ENCODE measurements at regions not wholly inside any gene's neighbourhood (a gene's known extent, or its start where the extent isn't known, plus 50 kb on each side); places are given as distances from the start of the nearest gene placed in this dataset.

DNA sequence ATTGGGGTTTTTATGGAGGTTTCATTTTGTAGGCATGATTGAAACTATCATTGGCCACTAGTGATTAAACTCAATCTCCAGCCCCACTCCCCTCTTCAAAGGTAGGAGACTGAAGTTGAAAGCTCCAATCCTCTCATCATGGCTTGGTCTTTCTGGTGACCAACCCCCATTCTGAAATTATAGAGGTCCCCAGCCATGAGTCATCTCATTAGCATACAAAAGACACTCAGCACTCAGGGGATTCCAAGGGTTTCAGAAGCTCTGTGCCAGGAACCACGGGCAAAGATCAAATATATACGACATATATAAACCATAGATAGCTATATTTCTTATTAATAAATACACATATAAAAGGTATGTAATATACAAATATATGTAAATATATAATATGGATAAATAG, 256.0 kb upstream of the POU3F3 start:
- Histone ChIP-seq H3K4me1 (ENCODE audit: insufficient read depth, low read length) (no peaks in the 10 kb centered on the region), H3K27ac (ENCODE audit: low read depth, low read length) (no peak overlapping the region), H3K9me3 (ENCODE audit: insufficient read depth, low read depth, low read length) (peaks cover 7% of the 10 kb centered on the region), H3K27me3 (ENCODE audit: insufficient read depth, low read length) (no peaks in the 10 kb centered on the region), H3K9ac (ENCODE audit: low read depth, low read length) (no peak overlapping the region), H3K4me3 (ENCODE audit: low read length) (no peak overlapping the region), H3K36me3 (ENCODE audit: insufficient read depth, low read length) (no peaks in the 10 kb centered on the region)
- WGBS = no CpG with 5 or more reads among the region's 2 CpGs

DNA sequence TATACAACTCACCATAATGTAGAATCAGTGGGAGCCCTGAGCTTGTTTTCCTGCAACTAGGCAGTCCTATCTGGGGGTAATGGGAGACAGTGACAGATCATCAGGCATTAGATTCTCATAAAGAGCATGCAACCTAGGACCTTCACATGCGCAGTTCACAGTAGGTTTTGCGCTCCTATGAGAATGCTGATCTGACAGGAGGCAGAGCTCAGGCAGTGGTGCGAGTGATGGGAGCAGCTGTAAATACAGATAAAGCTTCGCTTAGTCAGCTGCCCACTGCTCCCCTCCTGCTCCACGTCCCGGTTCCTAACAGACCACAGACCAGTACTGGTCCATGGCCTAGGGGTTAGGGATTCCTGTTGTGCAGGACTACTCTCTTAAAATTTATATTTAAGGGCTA, 255.3 kb upstream of the POU3F3 start:
- WGBS = 96% methylated on average over 6 of the region's 6 CpGs
- Histone ChIP-seq H3K4me1 (ENCODE audit: insufficient read depth, low read length) (no peaks in the 10 kb centered on the region), H3K9ac (ENCODE audit: low read depth, low read length) (no peak overlapping the region)

DNA sequence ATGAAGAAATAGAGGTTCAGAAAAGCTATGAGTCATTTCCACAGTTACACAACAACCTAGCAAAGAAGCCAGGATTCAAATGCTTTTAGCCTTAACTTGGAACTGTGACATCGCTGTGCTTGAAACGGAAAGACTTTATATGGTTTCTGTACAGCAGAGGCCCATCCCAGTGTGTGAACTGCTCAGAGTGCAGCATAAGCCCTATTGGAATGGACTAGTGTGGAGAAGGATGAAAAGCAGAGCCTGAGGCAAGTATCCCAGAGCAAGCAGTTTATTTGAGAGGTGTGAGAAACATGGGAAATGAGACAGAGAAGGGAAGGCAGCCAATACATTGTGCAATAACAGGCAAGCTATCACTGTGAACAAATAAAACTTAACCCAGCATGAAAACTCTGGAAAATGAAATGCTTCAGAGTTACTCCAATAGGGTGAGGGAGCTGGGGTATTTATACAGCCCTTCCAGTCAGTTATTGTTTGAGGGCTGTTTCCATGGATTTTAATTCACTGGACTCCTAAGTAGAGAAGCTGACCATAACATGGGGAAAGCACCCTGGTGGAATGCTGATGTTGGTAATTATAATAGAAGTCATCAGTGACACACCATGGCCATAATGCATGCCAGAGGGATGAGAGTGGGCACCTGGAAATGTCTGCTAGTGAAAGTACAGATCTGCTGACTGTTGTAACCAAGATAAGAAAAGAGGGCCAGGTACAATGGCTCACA, 254.0 kb upstream of the POU3F3 start:
- 97% methylated on average over 2 of the region's 2 CpGs for WGBS
- H3K9ac ChIP-seq (ENCODE audit: low read depth, low read length) = no peak overlapping the region
- no peak overlapping the region for H3K4me3 ChIP-seq (ENCODE audit: low read length)
- H3K9me3 ChIP-seq (ENCODE audit: insufficient read depth, low read depth, low read length) = peaks cover 14% of the 10 kb centered on the region
- no peak overlapping the region for H3K27ac ChIP-seq (ENCODE audit: low read depth, low read length)
- H3K36me3 ChIP-seq (ENCODE audit: insufficient read depth, low read length) = no peaks in the 10 kb centered on the region
- H3K4me1 ChIP-seq (ENCODE audit: insufficient read depth, low read length) = no peaks in the 10 kb centered on the region
- H3K27me3 ChIP-seq (ENCODE audit: insufficient read depth, low read length) = no peaks in the 10 kb centered on the region

More for the DNA sequence above, 255.3 kb upstream of the POU3F3 start:
- Histone ChIP-seq H3K4me3 (ENCODE audit: low read length) (no peak overlapping the region), H3K9me3 (ENCODE audit: insufficient read depth, low read depth, low read length) (peaks cover 7% of the 10 kb centered on the region), H3K36me3 (ENCODE audit: insufficient read depth, low read length) (no peaks in the 10 kb centered on the region), H3K27ac (ENCODE audit: low read depth, low read length) (no peak overlapping the region), H3K27me3 (ENCODE audit: insufficient read depth, low read length) (no peaks in the 10 kb centered on the region)

DNA sequence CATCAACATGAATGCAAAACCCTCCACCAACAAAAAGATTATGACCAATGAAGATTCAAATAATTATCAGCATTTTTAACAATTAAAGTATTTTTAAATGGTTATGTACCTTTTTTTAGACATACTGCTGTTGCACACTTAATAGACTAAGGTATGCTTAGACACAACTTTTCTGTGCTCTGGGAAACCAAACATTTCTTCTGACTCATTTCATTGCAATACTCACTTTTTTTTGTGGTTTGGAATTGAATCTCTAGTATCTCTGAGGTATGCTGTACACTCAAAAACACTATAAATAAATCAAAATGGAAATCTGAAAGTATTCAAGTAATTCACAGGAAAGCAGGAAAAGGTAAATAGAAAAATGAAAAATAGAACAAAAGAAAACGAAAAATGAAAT, 247.9 kb upstream of the POU3F3 start:
- 100% methylated on average over 1 of the region's 1 CpG for WGBS
- no peaks in the 10 kb centered on the region for H3K4me1 ChIP-seq (ENCODE audit: insufficient read depth, low read length)

DNA sequence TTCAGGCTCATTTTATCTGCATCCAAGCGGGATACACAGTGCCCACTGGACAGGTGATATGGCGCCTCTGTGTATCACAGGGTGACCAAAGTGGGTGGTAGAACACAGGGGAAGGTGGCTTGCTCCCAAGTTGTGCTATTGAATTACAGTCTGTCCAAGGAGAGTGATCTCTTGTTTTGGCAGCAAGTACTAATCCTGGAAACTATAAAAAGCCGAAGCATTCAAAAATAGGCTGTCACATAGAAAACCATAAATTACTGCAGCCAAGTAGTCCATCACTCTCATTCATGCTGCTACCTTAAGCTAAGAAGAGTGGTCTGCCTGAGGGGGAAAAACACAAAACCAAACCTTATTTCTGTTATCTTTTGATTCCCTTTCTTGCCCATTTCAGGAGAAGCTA, 237.1 kb upstream of the POU3F3 start:
- Histone ChIP-seq H3K36me3 (ENCODE audit: insufficient read depth, low read length) (no peaks in the 10 kb centered on the region), H3K27ac (ENCODE audit: low read depth, low read length) (no peak overlapping the region), H3K27me3 (ENCODE audit: insufficient read depth, low read length) (no peaks in the 10 kb centered on the region), H3K4me3 (ENCODE audit: low read length) (no peak overlapping the region), H3K9ac (ENCODE audit: low read depth, low read length) (no peak overlapping the region), H3K4me1 (ENCODE audit: insufficient read depth, low read length) (no peaks in the 10 kb centered on the region), H3K9me3 (ENCODE audit: insufficient read depth, low read depth, low read length) (no peaks in the 10 kb centered on the region)
- 95% methylated on average over 3 of the region's 3 CpGs for WGBS

More for the DNA sequence above, 247.9 kb upstream of the POU3F3 start:
- H3K4me3 ChIP-seq (ENCODE audit: low read length) = no peak overlapping the region
- H3K9me3 ChIP-seq (ENCODE audit: insufficient read depth, low read depth, low read length) = peaks cover 28% of the 10 kb centered on the region
- no peak overlapping the region for H3K9ac ChIP-seq (ENCODE audit: low read depth, low read length)
- H3K27ac ChIP-seq (ENCODE audit: low read depth, low read length) = no peak overlapping the region
- no peaks in the 10 kb centered on the region for H3K36me3 ChIP-seq (ENCODE audit: insufficient read depth, low read length)
- no peaks in the 10 kb centered on the region for H3K27me3 ChIP-seq (ENCODE audit: insufficient read depth, low read length)

DNA sequence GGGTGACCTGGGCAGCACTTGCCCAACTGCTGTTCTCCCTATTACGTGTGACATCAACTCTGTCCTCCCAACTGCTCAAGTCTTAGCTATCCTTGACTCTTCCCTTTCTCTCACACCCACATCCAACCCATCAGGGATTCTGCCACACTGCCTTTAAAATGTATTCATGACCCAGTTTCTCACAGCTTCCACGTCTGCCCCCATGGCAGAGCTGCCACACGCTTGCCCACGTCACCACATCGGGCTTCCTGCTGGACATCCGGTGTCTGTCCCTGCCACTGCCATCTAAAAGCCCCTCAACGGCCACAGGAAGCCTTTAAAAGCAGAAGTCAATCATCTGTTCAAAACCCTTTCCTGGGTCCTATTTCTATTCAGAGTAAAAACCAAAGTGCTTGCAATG, 233.1 kb upstream of the POU3F3 start:
- no peak overlapping the region for H3K27ac ChIP-seq (ENCODE audit: low read depth, low read length)
- H3K36me3 ChIP-seq (ENCODE audit: insufficient read depth, low read length) = no peaks in the 10 kb centered on the region
- H3K9ac ChIP-seq (ENCODE audit: low read depth, low read length) = no peak overlapping the region
- 93% methylated on average over 7 of the region's 7 CpGs for WGBS
- H3K9me3 ChIP-seq (ENCODE audit: insufficient read depth, low read depth, low read length) = no peaks in the 10 kb centered on the region
- no peaks in the 10 kb centered on the region for H3K27me3 ChIP-seq (ENCODE audit: insufficient read depth, low read length)
- H3K4me1 ChIP-seq (ENCODE audit: insufficient read depth, low read length) = no peaks in the 10 kb centered on the region
- no peak overlapping the region for H3K4me3 ChIP-seq (ENCODE audit: low read length)

DNA sequence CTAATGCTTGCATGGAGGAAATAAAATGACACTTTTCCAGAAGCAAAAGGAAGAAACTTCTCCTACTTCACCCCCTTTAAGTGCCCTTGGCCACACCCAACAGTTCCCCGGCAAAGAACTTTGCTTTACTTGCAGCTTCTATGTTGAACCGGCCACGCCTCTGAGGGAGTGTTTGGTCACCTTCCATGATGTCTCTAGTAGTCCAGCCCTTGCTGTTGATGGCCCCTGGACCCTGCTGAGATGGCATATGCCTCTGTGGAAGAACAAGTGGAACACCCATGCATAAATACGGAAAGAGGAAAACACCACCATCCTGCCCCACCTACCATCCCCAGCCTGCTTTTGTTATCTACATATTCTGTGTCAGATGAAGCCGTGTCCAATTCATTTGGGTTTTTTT, 218.3 kb upstream of the POU3F3 start:
- 95% methylated on average over 4 of the region's 5 CpGs for WGBS
- no peak overlapping the region for H3K27ac ChIP-seq (ENCODE audit: low read depth, low read length)
- H3K36me3 ChIP-seq (ENCODE audit: insufficient read depth, low read length) = no peaks in the 10 kb centered on the region
- H3K9ac ChIP-seq (ENCODE audit: low read depth, low read length) = no peak overlapping the region
- H3K9me3 ChIP-seq (ENCODE audit: insufficient read depth, low read depth, low read length) = no peaks in the 10 kb centered on the region
- no peaks in the 10 kb centered on the region for H3K4me1 ChIP-seq (ENCODE audit: insufficient read depth, low read length)
- no peak overlapping the region for H3K4me3 ChIP-seq (ENCODE audit: low read length)
- no peaks in the 10 kb centered on the region for H3K27me3 ChIP-seq (ENCODE audit: insufficient read depth, low read length)

DNA sequence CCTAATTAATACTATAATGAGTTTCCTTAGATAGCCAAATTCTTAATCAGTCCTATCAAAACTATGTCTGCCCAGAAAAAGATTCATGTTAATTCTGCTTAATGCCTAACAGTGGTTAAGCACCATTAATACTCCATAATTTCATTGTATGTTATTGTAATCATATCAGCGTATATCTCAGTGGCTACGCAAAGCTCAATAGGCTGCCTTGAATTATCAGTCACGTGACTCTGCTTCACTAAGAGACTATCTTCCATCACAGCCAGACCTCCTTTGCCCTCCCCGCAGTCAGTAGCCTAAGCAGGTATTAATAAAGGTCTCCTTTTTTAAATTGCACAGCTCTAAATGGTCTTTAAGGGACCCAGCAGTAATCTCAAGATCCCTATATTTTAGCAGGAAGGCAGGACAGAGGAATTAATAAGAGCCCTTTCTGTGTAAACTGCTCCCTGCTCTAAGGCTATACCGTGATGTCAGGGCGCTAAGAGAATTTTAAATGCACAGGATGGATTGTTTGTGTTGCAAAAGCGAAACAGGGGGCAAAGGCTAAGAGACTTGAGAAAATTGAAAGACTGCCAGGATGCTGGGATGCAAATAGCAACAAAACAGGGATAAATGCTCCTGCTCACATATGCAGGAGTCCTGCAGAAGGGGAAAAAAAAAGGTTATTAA, 215.6 kb upstream of the POU3F3 start:
- H3K4me3 ChIP-seq (ENCODE audit: low read length) = no peak overlapping the region
- no peaks in the 10 kb centered on the region for H3K9me3 ChIP-seq (ENCODE audit: insufficient read depth, low read depth, low read length)
- no peaks in the 10 kb centered on the region for H3K27me3 ChIP-seq (ENCODE audit: insufficient read depth, low read length)
- no peak overlapping the region for H3K9ac ChIP-seq (ENCODE audit: low read depth, low read length)
- no peaks in the 10 kb centered on the region for H3K36me3 ChIP-seq (ENCODE audit: insufficient read depth, low read length)
- 94% methylated on average over 7 of the region's 7 CpGs for WGBS
- no peaks in the 10 kb centered on the region for H3K4me1 ChIP-seq (ENCODE audit: insufficient read depth, low read length)
- H3K27ac ChIP-seq (ENCODE audit: low read depth, low read length) = no peak overlapping the region

DNA sequence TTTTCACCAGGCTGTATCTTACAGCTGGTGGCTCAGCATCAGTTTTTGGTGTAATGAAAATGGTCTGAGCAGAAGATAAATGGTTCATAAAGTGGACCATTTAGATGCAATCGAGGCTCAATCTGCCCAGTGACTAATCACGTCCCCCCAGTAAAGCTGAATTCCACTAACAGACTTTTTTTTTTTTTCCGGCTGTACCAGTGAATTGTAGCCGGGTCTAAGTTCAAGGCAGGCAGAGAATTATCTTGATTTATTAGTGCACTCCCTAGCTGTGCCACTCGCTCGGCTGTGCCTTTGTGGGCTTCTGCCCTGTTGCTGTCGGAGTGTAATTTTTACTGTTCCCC, 215.1 kb upstream of the POU3F3 start:
- WGBS = 91% methylated on average over 7 of the region's 7 CpGs
- Histone ChIP-seq H3K27ac (ENCODE audit: low read depth, low read length) (no peak overlapping the region), H3K36me3 (ENCODE audit: insufficient read depth, low read length) (no peaks in the 10 kb centered on the region), H3K4me1 (ENCODE audit: insufficient read depth, low read length) (no peaks in the 10 kb centered on the region), H3K9me3 (ENCODE audit: insufficient read depth, low read depth, low read length) (no peaks in the 10 kb centered on the region), H3K9ac (ENCODE audit: low read depth, low read length) (no peak overlapping the region), H3K4me3 (ENCODE audit: low read length) (no peak overlapping the region), H3K27me3 (ENCODE audit: insufficient read depth, low read length) (no peaks in the 10 kb centered on the region)

DNA sequence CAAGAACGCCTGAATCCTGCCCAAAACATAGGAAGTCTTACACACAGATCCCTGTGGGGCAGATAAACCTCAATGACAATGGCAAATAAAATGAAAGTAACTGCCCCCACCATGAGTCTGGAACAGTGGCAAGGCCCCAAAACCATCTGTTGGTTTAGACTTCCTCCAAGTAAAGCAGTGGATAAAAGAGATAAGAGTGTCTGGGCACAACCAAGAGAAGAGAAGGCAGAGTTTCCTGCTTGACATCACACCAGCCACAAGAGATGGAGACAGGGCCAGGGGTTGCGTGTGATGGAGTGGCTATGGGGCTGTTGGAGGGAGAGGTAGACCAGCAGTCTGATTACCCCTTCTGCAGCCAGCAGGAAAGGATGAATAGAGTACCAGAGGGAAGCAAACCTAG, 212.1 kb upstream of the POU3F3 start:
- Histone ChIP-seq H3K9ac (ENCODE audit: low read depth, low read length) (no peak overlapping the region), H3K4me3 (ENCODE audit: low read length) (no peak overlapping the region), H3K27ac (ENCODE audit: low read depth, low read length) (no peak overlapping the region), H3K9me3 (ENCODE audit: insufficient read depth, low read depth, low read length) (no peaks in the 10 kb centered on the region), H3K4me1 (ENCODE audit: insufficient read depth, low read length) (no peaks in the 10 kb centered on the region), H3K36me3 (ENCODE audit: insufficient read depth, low read length) (no peaks in the 10 kb centered on the region), H3K27me3 (ENCODE audit: insufficient read depth, low read length) (no peaks in the 10 kb centered on the region)
- 83% methylated on average over 2 of the region's 2 CpGs for WGBS

DNA sequence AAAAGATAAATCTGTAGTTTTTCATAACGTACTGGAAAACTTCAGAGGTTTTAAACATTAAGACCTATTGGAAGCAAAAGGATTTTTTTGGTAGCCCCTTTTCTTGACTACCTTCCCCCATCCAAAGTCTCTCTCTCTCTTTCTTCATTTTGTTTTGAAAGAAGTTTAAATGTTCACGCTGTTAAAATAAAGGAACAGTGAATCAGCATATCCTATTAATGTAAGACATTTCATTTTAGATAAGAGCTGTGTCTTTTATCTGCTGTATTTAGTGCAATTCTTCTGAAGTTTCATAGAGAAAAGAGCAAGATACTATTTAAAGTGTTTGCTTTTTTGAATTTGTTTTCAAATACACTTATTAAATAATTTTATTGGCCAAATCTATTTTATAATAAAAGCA, 205.5 kb upstream of the POU3F3 start:
- Histone ChIP-seq H3K4me3 (ENCODE audit: low read length) (no peak overlapping the region), H3K27me3 (ENCODE audit: insufficient read depth, low read length) (no peaks in the 10 kb centered on the region), H3K27ac (ENCODE audit: low read depth, low read length) (no peak overlapping the region), H3K36me3 (ENCODE audit: insufficient read depth, low read length) (no peaks in the 10 kb centered on the region), H3K9ac (ENCODE audit: low read depth, low read length) (no peak overlapping the region), H3K9me3 (ENCODE audit: insufficient read depth, low read depth, low read length) (no peaks in the 10 kb centered on the region), H3K4me1 (ENCODE audit: insufficient read depth, low read length) (no peaks in the 10 kb centered on the region)
- 100% methylated on average over 1 of the region's 2 CpGs for WGBS
